ENCODE measurements at regions not wholly inside any gene's neighbourhood (a gene's known extent, or its start where the extent isn't known, plus 50 kb on each side); places are given as distances from the start of the nearest gene placed in this dataset.
"Not testable (repeated sequence)": the region's sequence is repeated elsewhere in the genome, so short reads cannot be mapped to it uniquely, and the experiment has no call there.

GRCh38 chr2:220356076-220356475 is 728.6 kb downstream of the SLC4A3 start:
- H3K36me3 Mint-ChIP-seq (ENCODE audit: low read depth): no peaks in the 10 kb centered on the region
- H3K4me3 Mint-ChIP-seq: no peak overlapping the region
- H3K27ac Mint-ChIP-seq: no peak overlapping the region
- H3K27me3 Mint-ChIP-seq (ENCODE audit: low read depth): no peaks in the 10 kb centered on the region
- no peaks in the 10 kb centered on the region for H3K4me1 Mint-ChIP-seq (ENCODE audit: low read depth)
- H3K9me3 Mint-ChIP-seq: no peaks in the 10 kb centered on the region

- Mint-ChIP-seq H3K4me1 (ENCODE audit: low read depth) (no peaks in the 10 kb centered on the region), H3K27ac (no peak overlapping the region), H3K36me3 (ENCODE audit: low read depth) (no peaks in the 10 kb centered on the region), H3K9me3 (peaks cover 5% of the 10 kb centered on the region), H3K4me3 (no peak overlapping the region), H3K27me3 (ENCODE audit: low read depth) (no peaks in the 10 kb centered on the region)
Observed at GRCh38 chr2:220365023-220365422, 737.6 kb downstream of the SLC4A3 start.

DNA sequence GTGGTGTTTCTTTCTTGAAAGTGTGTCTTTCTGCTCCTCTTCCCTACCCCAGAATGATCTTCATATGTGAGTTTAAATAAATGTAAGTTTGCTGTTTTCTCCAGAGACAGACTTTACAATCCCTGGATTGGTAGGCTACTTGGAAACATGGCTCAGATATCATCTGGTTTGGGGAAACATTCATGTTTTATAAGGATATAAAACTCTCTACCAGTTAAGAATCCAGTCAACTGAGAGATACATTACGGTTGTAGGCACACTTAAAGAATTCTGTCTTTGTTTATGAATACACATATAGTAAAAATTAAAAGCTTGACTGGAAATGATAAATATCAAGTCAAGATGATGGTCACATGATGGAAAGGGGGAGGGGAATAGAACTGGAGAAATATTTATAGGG is 739.3 kb downstream of the SLC4A3 start:
- no peak overlapping the region for H3K4me3 Mint-ChIP-seq
- H3K4me1 Mint-ChIP-seq (ENCODE audit: low read depth): no peaks in the 10 kb centered on the region

GRCh38 chr2:220370764-220371163 is 743.3 kb downstream of the SLC4A3 start:
- no peak overlapping the region for H3K27ac Mint-ChIP-seq
- no peaks in the 10 kb centered on the region for H3K27me3 Mint-ChIP-seq (ENCODE audit: low read depth)
- no peaks in the 10 kb centered on the region for H3K9me3 Mint-ChIP-seq
- no peaks in the 10 kb centered on the region for H3K36me3 Mint-ChIP-seq (ENCODE audit: low read depth)
- H3K4me3 Mint-ChIP-seq: no peak overlapping the region
- H3K4me1 Mint-ChIP-seq (ENCODE audit: low read depth): no peaks in the 10 kb centered on the region

More for the DNA sequence above, 739.3 kb downstream of the SLC4A3 start:
- no peak overlapping the region for H3K27ac Mint-ChIP-seq
- no peaks in the 10 kb centered on the region for H3K36me3 Mint-ChIP-seq (ENCODE audit: low read depth)
- H3K27me3 Mint-ChIP-seq (ENCODE audit: low read depth): no peaks in the 10 kb centered on the region
- H3K9me3 Mint-ChIP-seq: peaks cover 3% of the 10 kb centered on the region

- H3K4me1 Mint-ChIP-seq (ENCODE audit: low read depth): no peaks in the 10 kb centered on the region
- no peaks in the 10 kb centered on the region for H3K27me3 Mint-ChIP-seq (ENCODE audit: low read depth)
- H3K27ac Mint-ChIP-seq: no peak overlapping the region
- H3K9me3 Mint-ChIP-seq: no peaks in the 10 kb centered on the region
- no peak overlapping the region for H3K4me3 Mint-ChIP-seq
- no peaks in the 10 kb centered on the region for H3K36me3 Mint-ChIP-seq (ENCODE audit: low read depth)
Observed at GRCh38 chr2:220371211-220371610, 743.8 kb downstream of the SLC4A3 start.

DNA sequence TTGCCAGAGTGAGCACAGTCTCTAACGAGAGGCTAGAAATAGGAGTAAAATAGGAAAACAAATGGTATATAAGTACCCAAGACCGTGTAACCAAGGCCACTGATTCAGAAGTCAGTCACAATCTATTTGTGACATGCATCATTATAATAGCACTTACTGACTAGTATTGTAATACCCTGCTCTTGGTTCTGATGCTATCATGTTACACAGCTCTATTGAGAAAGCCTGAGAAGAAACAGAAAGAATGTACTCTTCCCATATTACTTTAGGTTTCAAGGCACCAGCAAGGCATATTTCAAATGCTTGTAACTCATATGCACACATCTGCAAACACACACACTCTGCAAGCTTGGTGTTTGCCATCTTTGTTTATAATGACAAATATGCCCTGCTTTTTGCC is 746.4 kb downstream of the SLC4A3 start:
- H3K9me3 Mint-ChIP-seq: no peaks in the 10 kb centered on the region
- no peaks in the 10 kb centered on the region for H3K4me1 Mint-ChIP-seq (ENCODE audit: low read depth)
- H3K27me3 Mint-ChIP-seq (ENCODE audit: low read depth): no peaks in the 10 kb centered on the region
- no peak overlapping the region for H3K27ac Mint-ChIP-seq
- H3K4me3 Mint-ChIP-seq: no peak overlapping the region
- no peaks in the 10 kb centered on the region for H3K36me3 Mint-ChIP-seq (ENCODE audit: low read depth)

GRCh38 chr2:220374282-220374681 is 746.9 kb downstream of the SLC4A3 start:
- Mint-ChIP-seq H3K27ac (no peak overlapping the region), H3K4me3 (no peak overlapping the region), H3K27me3 (ENCODE audit: low read depth) (no peaks in the 10 kb centered on the region), H3K9me3 (no peaks in the 10 kb centered on the region), H3K36me3 (ENCODE audit: low read depth) (no peaks in the 10 kb centered on the region), H3K4me1 (ENCODE audit: low read depth) (no peaks in the 10 kb centered on the region)

GRCh38 chr2:220377482-220378155 is 750.2 kb downstream of the SLC4A3 start:
- no peaks in the 10 kb centered on the region for H3K27me3 Mint-ChIP-seq (ENCODE audit: low read depth)
- peaks cover 15% of the 10 kb centered on the region for H3K9me3 Mint-ChIP-seq
- no peak overlapping the region for H3K27ac Mint-ChIP-seq
- H3K36me3 Mint-ChIP-seq (ENCODE audit: low read depth): no peaks in the 10 kb centered on the region
- no peaks in the 10 kb centered on the region for H3K4me1 Mint-ChIP-seq (ENCODE audit: low read depth)
- H3K4me3 Mint-ChIP-seq: no peak overlapping the region

- H3K36me3 Mint-ChIP-seq (ENCODE audit: low read depth); H3K4me3 Mint-ChIP-seq; H3K27me3 Mint-ChIP-seq (ENCODE audit: low read depth); H3K4me1 Mint-ChIP-seq (ENCODE audit: low read depth); H3K27ac Mint-ChIP-seq; H3K9me3 Mint-ChIP-seq: not testable (repeated sequence)
Observed at GRCh38 chr2:220387758-220388157, 760.3 kb downstream of the SLC4A3 start.

DNA sequence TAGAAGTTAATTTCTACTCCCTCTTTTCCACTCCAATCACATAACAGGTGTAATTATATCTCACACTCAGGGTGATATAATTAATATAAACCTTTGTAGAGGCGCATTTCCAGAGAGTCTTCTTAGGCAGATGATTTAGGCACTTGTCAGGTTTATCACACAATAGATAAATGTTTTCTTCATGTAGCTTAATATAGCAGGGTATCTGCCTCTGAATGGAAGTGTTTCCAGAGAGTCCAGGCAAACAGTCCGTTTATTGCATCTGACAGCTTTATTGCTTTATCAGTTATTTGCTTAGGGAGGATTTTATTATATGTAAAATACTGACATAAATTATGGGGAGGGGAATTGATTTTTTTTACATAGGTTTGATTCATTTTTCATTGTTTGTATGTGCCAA is 766.3 kb downstream of the SLC4A3 start:
- no peak overlapping the region for H3K27ac Mint-ChIP-seq
- no peaks in the 10 kb centered on the region for H3K9me3 Mint-ChIP-seq
- no peak overlapping the region for H3K4me3 Mint-ChIP-seq
- H3K36me3 Mint-ChIP-seq (ENCODE audit: low read depth): no peaks in the 10 kb centered on the region
- no peaks in the 10 kb centered on the region for H3K4me1 Mint-ChIP-seq (ENCODE audit: low read depth)
- H3K27me3 Mint-ChIP-seq (ENCODE audit: low read depth): no peaks in the 10 kb centered on the region

DNA sequence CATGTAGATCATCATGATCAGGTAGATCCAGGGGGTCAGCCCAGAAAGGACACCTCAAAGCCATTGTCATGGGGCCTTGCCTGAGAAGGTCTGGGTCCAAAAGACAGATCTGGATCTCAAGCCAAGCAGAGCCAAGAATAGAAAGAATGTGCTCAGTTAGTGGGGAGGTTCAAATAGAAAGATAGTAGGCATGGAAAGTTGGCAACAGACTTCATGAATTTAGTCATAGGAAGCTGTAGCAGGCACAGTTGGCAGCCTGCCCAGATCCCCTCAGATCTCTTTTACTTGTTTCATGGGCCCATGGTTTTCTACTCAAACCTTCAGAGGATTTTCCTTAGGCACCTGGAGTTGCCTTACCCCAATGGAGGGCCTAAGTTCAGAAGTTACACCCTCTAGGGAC is 767.0 kb downstream of the SLC4A3 start:
- Mint-ChIP-seq H3K4me3 (no peak overlapping the region), H3K27me3 (ENCODE audit: low read depth) (no peaks in the 10 kb centered on the region), H3K36me3 (ENCODE audit: low read depth) (no peaks in the 10 kb centered on the region), H3K9me3 (no peaks in the 10 kb centered on the region), H3K27ac (no peak overlapping the region), H3K4me1 (ENCODE audit: low read depth) (no peaks in the 10 kb centered on the region)

GRCh38 chr2:220396287-220396686 is 768.9 kb downstream of the SLC4A3 start:
- no peak overlapping the region for H3K4me3 Mint-ChIP-seq
- no peaks in the 10 kb centered on the region for H3K36me3 Mint-ChIP-seq (ENCODE audit: low read depth)
- peaks cover 3% of the 10 kb centered on the region for H3K9me3 Mint-ChIP-seq
- no peaks in the 10 kb centered on the region for H3K4me1 Mint-ChIP-seq (ENCODE audit: low read depth)
- H3K27me3 Mint-ChIP-seq (ENCODE audit: low read depth): no peaks in the 10 kb centered on the region
- no peak overlapping the region for H3K27ac Mint-ChIP-seq

DNA sequence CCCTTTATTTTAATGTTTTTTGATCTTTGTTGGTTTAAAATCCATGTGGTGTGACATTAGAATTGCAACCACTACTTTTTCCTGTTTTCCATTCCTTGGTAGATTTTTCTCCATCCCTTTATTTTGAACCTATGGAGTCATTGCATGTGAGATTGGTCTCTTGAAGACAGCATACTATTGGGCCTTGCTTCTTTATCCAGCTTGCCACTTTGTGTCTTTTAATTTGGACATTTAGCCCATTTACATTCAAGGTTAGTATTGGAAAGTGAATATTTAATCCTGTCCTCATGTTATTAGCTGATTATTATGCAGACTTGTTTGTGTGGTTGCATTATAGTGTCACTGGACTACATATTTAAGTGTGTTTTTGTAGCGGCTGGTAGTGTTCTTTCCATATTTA is 782.9 kb downstream of the SLC4A3 start:
- no peaks in the 10 kb centered on the region for H3K36me3 Mint-ChIP-seq (ENCODE audit: low read depth)
- no peaks in the 10 kb centered on the region for H3K27me3 Mint-ChIP-seq (ENCODE audit: low read depth)
- peaks cover 17% of the 10 kb centered on the region for H3K9me3 Mint-ChIP-seq
- no peak overlapping the region for H3K4me3 Mint-ChIP-seq
- no peak overlapping the region for H3K27ac Mint-ChIP-seq
- no peaks in the 10 kb centered on the region for H3K4me1 Mint-ChIP-seq (ENCODE audit: low read depth)

GRCh38 chr2:220417503-220417902 is 790.1 kb downstream of the SLC4A3 start:
- no peaks in the 10 kb centered on the region for H3K9me3 Mint-ChIP-seq
- H3K27me3 Mint-ChIP-seq (ENCODE audit: low read depth): no peaks in the 10 kb centered on the region
- H3K4me3 Mint-ChIP-seq: no peak overlapping the region
- H3K27ac Mint-ChIP-seq: no peak overlapping the region
- H3K4me1 Mint-ChIP-seq (ENCODE audit: low read depth): no peaks in the 10 kb centered on the region
- no peaks in the 10 kb centered on the region for H3K36me3 Mint-ChIP-seq (ENCODE audit: low read depth)

DNA sequence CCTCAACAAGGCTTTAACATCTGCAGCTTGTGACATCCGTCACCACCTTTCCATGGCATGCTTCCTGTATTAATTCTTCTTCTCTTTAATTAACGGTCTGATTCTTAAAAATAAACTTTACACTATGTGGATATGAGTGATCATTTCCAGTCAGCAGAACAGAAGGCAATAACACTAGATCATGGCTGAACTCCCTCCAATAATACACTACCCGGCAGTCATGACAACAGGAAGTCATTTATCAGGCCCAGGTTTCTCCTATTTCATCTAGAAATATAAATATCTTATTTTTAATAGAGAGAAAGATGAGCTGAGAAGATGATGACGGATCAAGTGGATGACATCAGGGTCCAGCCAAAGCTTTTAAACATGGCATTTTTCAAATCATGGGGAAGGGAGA is 792.2 kb downstream of the SLC4A3 start:
- H3K9me3 Mint-ChIP-seq: no peaks in the 10 kb centered on the region
- H3K27me3 Mint-ChIP-seq (ENCODE audit: low read depth): no peaks in the 10 kb centered on the region
- no peak overlapping the region for H3K4me3 Mint-ChIP-seq
- H3K4me1 Mint-ChIP-seq (ENCODE audit: low read depth): no peaks in the 10 kb centered on the region
- no peak overlapping the region for H3K27ac Mint-ChIP-seq
- H3K36me3 Mint-ChIP-seq (ENCODE audit: low read depth): no peaks in the 10 kb centered on the region

GRCh38 chr2:220420820-220421219 is 793.4 kb downstream of the SLC4A3 start:
- H3K9me3 Mint-ChIP-seq: no peaks in the 10 kb centered on the region
- no peaks in the 10 kb centered on the region for H3K27me3 Mint-ChIP-seq (ENCODE audit: low read depth)
- H3K36me3 Mint-ChIP-seq (ENCODE audit: low read depth): no peaks in the 10 kb centered on the region
- no peak overlapping the region for H3K27ac Mint-ChIP-seq
- H3K4me1 Mint-ChIP-seq (ENCODE audit: low read depth): no peaks in the 10 kb centered on the region
- no peak overlapping the region for H3K4me3 Mint-ChIP-seq

Measured in T-helper 1 cell treated with Interleukin-12 subunit alpha and Interleukin-12 subunit beta and Interleukin-4 antibody, amounts not matched to agents 30 μg/mL and 1 μg/mL, for 36 hours (primary cell).